SH-SY5Y (cell line): ENCODE measurements at regions not wholly inside any gene's neighbourhood (a gene's known extent, or its start where the extent isn't known, plus 50 kb on each side); places are given as distances from the start of the nearest gene placed in this dataset.

ENCODE experiments used
- GATA2 ChIP-seq: IDR thresholded peaks from 2 replicates; pipeline ENCODE4 v1.6.1; 2011; ENCODE audit warnings: mild to moderate bottlenecking, low read depth, low read length
- GATA3 ChIP-seq: IDR thresholded peaks from 2 replicates; pipeline ENCODE4 v1.6.1; 2011; ENCODE audit warnings: low read depth, mild to moderate bottlenecking, low read length, moderate library complexity

GRCh38 chr1:14102180-14102579 lies 402.2 kb downstream of the PRDM2 start:
- TF ChIP-seq GATA2 (no peak), GATA3 (no peak)
